ENCODE measurements at regions not wholly inside any gene's neighbourhood (a gene's known extent, or its start where the extent isn't known, plus 50 kb on each side); places are given as distances from the start of the nearest gene placed in this dataset.

DNA sequence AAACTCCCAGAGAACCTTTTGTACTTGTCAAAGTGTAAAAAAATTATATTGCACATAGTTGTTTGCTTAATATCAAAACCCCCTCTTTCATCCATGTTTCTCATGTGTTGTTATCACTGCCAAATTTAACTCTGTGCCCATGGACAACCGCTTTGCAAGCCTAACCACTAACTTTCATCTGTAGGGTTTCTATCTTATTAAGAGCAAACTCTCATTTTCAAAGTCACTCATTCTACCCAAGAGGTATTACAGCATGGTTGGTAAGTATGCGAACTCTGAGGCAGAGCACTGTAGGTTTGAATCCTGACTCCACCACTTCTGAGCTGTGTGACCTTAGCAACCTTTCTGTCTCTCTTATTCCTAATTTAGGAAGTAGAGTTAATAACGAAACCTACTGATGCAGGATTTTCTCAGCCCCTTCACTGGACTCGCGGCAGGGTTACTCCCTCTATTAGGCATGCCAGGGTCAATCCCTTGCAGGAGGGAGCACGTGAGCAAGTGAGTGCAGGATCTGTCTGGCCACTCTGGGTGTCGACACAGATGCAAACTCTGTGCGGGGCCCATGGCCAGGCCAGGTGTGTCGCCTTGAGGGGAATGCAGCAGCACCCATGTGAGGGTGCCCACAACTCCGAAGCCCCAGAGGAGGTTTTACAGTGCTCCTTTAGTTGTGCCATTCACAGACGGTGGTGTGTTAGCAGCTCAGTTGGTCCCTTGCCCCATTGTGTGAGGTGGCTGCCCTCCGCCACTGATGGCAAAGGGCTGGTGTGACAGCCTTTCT is 361.5 kb upstream of the ADGRL2 start:
- TF ChIP-seq, protein P1, sequence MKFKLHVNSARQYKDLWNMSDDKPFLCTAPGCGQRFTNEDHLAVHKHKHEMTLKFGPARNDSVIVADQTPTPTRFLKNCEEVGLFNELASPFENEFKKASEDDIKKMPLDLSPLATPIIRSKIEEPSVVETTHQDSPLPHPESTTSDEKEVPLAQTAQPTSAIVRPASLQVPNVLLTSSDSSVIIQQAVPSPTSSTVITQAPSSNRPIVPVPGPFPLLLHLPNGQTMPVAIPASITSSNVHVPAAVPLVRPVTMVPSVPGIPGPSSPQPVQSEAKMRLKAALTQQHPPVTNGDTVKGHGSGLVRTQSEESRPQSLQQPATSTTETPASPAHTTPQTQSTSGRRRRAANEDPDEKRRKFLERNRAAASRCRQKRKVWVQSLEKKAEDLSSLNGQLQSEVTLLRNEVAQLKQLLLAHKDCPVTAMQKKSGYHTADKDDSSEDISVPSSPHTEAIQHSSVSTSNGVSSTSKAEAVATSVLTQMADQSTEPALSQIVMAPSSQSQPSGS (IDR thresholded peaks at IDR 0.05; ENCODE audit: low read length), result no peak
- TF ChIP-seq EP300 (IDR thresholded peaks at IDR 0.05; ENCODE audit: borderline replicate concordance in 1 of 2, low read depth in 2 of 2, low read length in 2 of 2) (no peak), TAF1 (IDR thresholded peaks at IDR 0.05; ENCODE audit: low read depth, low read length) (no peak), POLR2A (IDR thresholded peaks at IDR 0.05; ENCODE audit: control extremely low read depth in 1 of 2, low read depth in 2 of 2, low read length in 2 of 2) (no peak), RFX5 (IDR thresholded peaks at IDR 0.05; ENCODE audit: borderline replicate concordance, low read depth, low read length) (no peak)
- TF ChIP-seq, protein P2, sequence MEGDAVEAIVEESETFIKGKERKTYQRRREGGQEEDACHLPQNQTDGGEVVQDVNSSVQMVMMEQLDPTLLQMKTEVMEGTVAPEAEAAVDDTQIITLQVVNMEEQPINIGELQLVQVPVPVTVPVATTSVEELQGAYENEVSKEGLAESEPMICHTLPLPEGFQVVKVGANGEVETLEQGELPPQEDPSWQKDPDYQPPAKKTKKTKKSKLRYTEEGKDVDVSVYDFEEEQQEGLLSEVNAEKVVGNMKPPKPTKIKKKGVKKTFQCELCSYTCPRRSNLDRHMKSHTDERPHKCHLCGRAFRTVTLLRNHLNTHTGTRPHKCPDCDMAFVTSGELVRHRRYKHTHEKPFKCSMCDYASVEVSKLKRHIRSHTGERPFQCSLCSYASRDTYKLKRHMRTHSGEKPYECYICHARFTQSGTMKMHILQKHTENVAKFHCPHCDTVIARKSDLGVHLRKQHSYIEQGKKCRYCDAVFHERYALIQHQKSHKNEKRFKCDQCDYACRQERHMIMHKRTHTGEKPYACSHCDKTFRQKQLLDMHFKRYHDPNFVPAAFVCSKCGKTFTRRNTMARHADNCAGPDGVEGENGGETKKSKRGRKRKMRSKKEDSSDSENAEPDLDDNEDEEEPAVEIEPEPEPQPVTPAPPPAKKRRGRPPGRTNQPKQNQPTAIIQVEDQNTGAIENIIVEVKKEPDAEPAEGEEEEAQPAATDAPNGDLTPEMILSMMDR (IDR thresholded peaks at IDR 0.05; ENCODE audit: control extremely low read depth in 1 of 3, insufficient read depth in 1 of 3, low read depth in 1 of 3, low read length in 3 of 3), result no peak

Data from H1 (cell line).